Neural progenitor cell (in vitro differentiated cells): ENCODE measurements at regions not wholly inside any gene's neighbourhood (a gene's known extent, or its start where the extent isn't known, plus 50 kb on each side); places are given as distances from the start of the nearest gene placed in this dataset.

ENCODE experiments used
- CTCF ChIP-seq: fragments of 200-600 bp; sonication (generic); IDR thresholded peaks from 2 replicates; pipeline ENCODE4 v1.5.1; 2017; ENCODE audit warnings: antibody characterized with exemption, mild to moderate bottlenecking
- EZH2 ChIP-seq: fragments of 200-600 bp; sonication (generic); IDR thresholded peaks from 2 replicates; pipeline ENCODE4 v1.6.1; 2017; ENCODE audit warnings: antibody characterized with exemption, mild to moderate bottlenecking, moderate library complexity
- EZH2phosphoT487 ChIP-seq: fragments of 200-600 bp; sonication (generic); IDR thresholded peaks from 2 replicates; pipeline ENCODE4 v1.6.1; 2017; ENCODE audit warnings: antibody characterized with exemption

- TF ChIP-seq CTCF (no peak), EZH2 (no peak), EZH2phosphoT487 (no peak)
These were observed 175.9 kb upstream of the KIF2A start for GRCh38 chr5:62130107-62130506.
